Neuronal stem cell (in vitro differentiated cells): ENCODE measurements at regions not wholly inside any gene's neighbourhood (a gene's known extent, or its start where the extent isn't known, plus 50 kb on each side); places are given as distances from the start of the nearest gene placed in this dataset.

ENCODE experiments used
- DNase-seq: peaks from one replicate; pipeline ENCODE4 v3.0.0-alpha.2; 2013; ENCODE audit warnings: low spot score
- H2AFZ ChIP-seq: one replicate; pipeline ENCODE4 v1.6.1; 2013; ENCODE audit warnings: mild to moderate bottlenecking, low read length, inconsistent platforms
- H2AK5ac ChIP-seq: 2 replicates; pipeline ENCODE4 v1.6.1; 2013; ENCODE audit warnings: low read depth, mild to moderate bottlenecking, inconsistent platforms, low read length, moderate library complexity, mixed read lengths
- H2BK120ac ChIP-seq: 2 replicates; pipeline ENCODE4 v1.6.1; 2013; ENCODE audit warnings: low read depth, mild to moderate bottlenecking, inconsistent platforms, low read length, moderate library complexity, mixed read lengths
- H2BK12ac ChIP-seq: one replicate; pipeline ENCODE4 v1.6.1; 2013; ENCODE audit warnings: low read length, inconsistent platforms
- H2BK15ac ChIP-seq: 2 replicates; pipeline ENCODE4 v1.6.1; 2013; ENCODE audit warnings: mild to moderate bottlenecking, low read length, inconsistent platforms, mixed read lengths
- H2BK5ac ChIP-seq: one replicate; pipeline ENCODE4 v1.6.1; 2013; ENCODE audit warnings: inconsistent platforms, mild to moderate bottlenecking, low read length, moderate library complexity
- H3K14ac ChIP-seq: one replicate; pipeline ENCODE4 v1.6.1; 2013; ENCODE audit warnings: low read length, inconsistent platforms
- H3K18ac ChIP-seq: 2 replicates; pipeline ENCODE4 v1.6.1; 2013; ENCODE audit warnings: low read length, inconsistent platforms
- H3K23ac ChIP-seq: 2 replicates; pipeline ENCODE4 v1.6.1; 2013; ENCODE audit warnings: low read depth, mild to moderate bottlenecking, mixed read lengths, low read length, inconsistent platforms; ENCODE audit not compliant: poor library complexity
- H3K27ac ChIP-seq: replicated peaks from 3 replicates; pipeline ENCODE4 v1.5.1; 2013; ENCODE audit warnings: low read length, inconsistent platforms
- H3K27me3 ChIP-seq, 3 experiments: 2 replicates each; pipeline ENCODE4 v1.6.1; 2013; ENCODE audit warnings: low read length in 3 of 3, mild to moderate bottlenecking in 2 of 3, inconsistent platforms in 1 of 3, low read depth in 1 of 3, mixed read lengths in 1 of 3, moderate library complexity in 1 of 3; ENCODE audit not compliant: control insufficient read depth in 3 of 3, insufficient read depth in 3 of 3
- H3K36me3 ChIP-seq, 2 donors: replicated peaks in 1 of 2; 2 replicates each; pipeline ENCODE4 v1.6.1; 2013; ENCODE audit warnings: low read length in 2 of 2; ENCODE audit not compliant: control insufficient read depth in 2 of 2, insufficient read depth in 2 of 2
- H3K4ac ChIP-seq: 2 replicates; pipeline ENCODE4 v1.6.1; 2013; ENCODE audit warnings: inconsistent platforms, mild to moderate bottlenecking, low read length, moderate library complexity
- H3K4me1 ChIP-seq, 2 donors: 1 replicate in 1 of 2; 2 replicates in 1 of 2; pipeline ENCODE4 v1.6.1; 2013; ENCODE audit warnings: low read length in 2 of 2, low read depth in 1 of 2; ENCODE audit not compliant: control insufficient read depth in 2 of 2, insufficient read depth in 1 of 2
- H3K4me2 ChIP-seq: one replicate; pipeline ENCODE4 v1.6.1; 2013; ENCODE audit warnings: mild to moderate bottlenecking, low read length, inconsistent platforms; ENCODE audit not compliant: insufficient read depth, poor library complexity, severe bottlenecking
- H3K4me3 ChIP-seq, 2 donors: 2 replicates each; pipeline ENCODE4 v1.5.1; 2013; ENCODE audit warnings: low read length in 2 of 2, mild to moderate bottlenecking in 2 of 2, inconsistent platforms in 1 of 2, moderate library complexity in 1 of 2
- H3K79me1 ChIP-seq: one replicate; pipeline ENCODE4 v1.6.1; 2013; ENCODE audit warnings: low read depth, mild to moderate bottlenecking, inconsistent platforms, low read length, moderate library complexity
- H3K9ac ChIP-seq: one replicate; pipeline ENCODE4 v1.6.1; 2013; ENCODE audit warnings: mild to moderate bottlenecking, low read depth, low read length, inconsistent platforms; ENCODE audit not compliant: poor library complexity
- H3K9me3 ChIP-seq, 2 donors: replicated peaks in 1 of 2; 2 replicates each; pipeline versions ENCODE3 to v1.6.1; 2013; ENCODE audit warnings: low read length in 2 of 2, mild to moderate bottlenecking in 2 of 2, inconsistent platforms in 1 of 2, low read depth in 1 of 2, mixed read lengths in 1 of 2, moderate library complexity in 1 of 2; ENCODE audit not compliant: control insufficient read depth in 2 of 2, insufficient read depth in 1 of 2
- H4K8ac ChIP-seq: one replicate; pipeline ENCODE4 v1.6.1; 2013; ENCODE audit warnings: low read depth, mild to moderate bottlenecking, inconsistent platforms, low read length, moderate library complexity
- H4K91ac ChIP-seq: one replicate; pipeline ENCODE4 v1.6.1; 2013; ENCODE audit warnings: low read length, low read depth, mild to moderate bottlenecking, inconsistent platforms; ENCODE audit not compliant: poor library complexity
- WGBS, 2 donors: extraction: QIAGEN DNeasy Blood & Tissue Kit; methylation state at CpG; one replicate each; pipeline ENCODE4 v1.1.7; 2013; ENCODE audit warnings: missing lambda C conversion rate in 2 of 2, mixed read lengths in 1 of 2; ENCODE audit not compliant: insufficient read length in 2 of 2, insufficient replicate concordance in 1 of 2; ENCODE audit errors: extremely low coverage in 2 of 2; 5-methylcytosine and 5-hydroxymethylcytosine counted together

GRCh38 chr1:209267968-209268367, 315.5 kb upstream of the CAMK1G start:
- Histone ChIP-seq H2AK5ac (no peak overlapping the region), H2BK120ac (no peak overlapping the region), H3K23ac (no peak overlapping the region), H3K9me3 (no peaks in the 10 kb centered on the region), H2BK15ac (no peak overlapping the region), H3K4me3 (no peak overlapping the region), H2BK12ac (no peak overlapping the region), H4K91ac (no peak overlapping the region), H3K36me3 (no peaks in the 10 kb centered on the region), H3K18ac (peak overlapping the region; percentile 38), H3K27me3 (no peaks in the 10 kb centered on the region), H3K27ac (no peak overlapping the region), H3K9ac (no peak overlapping the region), H3K4me1 (no peaks in the 10 kb centered on the region), H3K4ac (no peak overlapping the region), H4K8ac (no peak overlapping the region), H3K79me1 (no peaks in the 10 kb centered on the region), H2BK5ac (no peak overlapping the region), H3K14ac (no peak overlapping the region), H3K4me2 (no peak overlapping the region), H2AFZ (no peak overlapping the region)
- no peak for DNase-seq
- no CpG with 5 or more reads among the region's 2 CpGs for WGBS, 2 donors

DNA sequence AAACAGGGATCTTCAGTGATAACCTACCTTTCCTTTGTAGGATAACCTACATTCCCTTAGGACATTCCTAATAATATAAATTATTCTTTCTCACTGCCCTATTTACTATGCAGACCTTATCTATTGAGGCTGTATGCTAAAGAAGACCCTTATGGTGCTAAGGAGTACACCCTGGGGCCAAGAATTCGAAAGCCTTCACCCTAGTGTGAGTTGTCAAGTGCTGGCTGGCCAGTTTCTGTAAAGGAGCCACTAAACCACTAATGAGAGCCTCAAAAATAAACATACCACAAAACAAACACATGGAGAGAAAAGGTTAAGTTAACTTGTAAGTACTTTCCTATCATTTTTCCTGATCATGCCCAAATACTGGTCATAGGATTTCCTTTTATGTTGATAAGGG, 315.0 kb upstream of the CAMK1G start:
- Histone ChIP-seq H4K91ac (no peak overlapping the region), H3K36me3 (no peaks in the 10 kb centered on the region), H3K14ac (no peak overlapping the region), H2BK5ac (no peak overlapping the region), H3K18ac (no peak overlapping the region), H2AFZ (no peak overlapping the region), H2BK15ac (no peak overlapping the region), H3K9me3 (no peaks in the 10 kb centered on the region), H3K4ac (no peak overlapping the region), H3K9ac (no peak overlapping the region), H3K79me1 (no peaks in the 10 kb centered on the region), H3K27me3 (no peaks in the 10 kb centered on the region), H3K23ac (no peak overlapping the region), H3K4me1 (no peaks in the 10 kb centered on the region), H4K8ac (no peak overlapping the region), H2BK12ac (no peak overlapping the region), H3K4me2 (no peak overlapping the region), H3K27ac (no peak overlapping the region), H3K4me3 (no peak overlapping the region), H2AK5ac (no peak overlapping the region), H2BK120ac (no peak overlapping the region)
- WGBS, 2 donors: no CpG with 5 or more reads among the region's 1 CpG
- no peak for DNase-seq

- Histone ChIP-seq H3K79me1 (no peaks in the 10 kb centered on the region), H3K9ac (no peak overlapping the region), H3K27me3 (no peaks in the 10 kb centered on the region), H3K18ac (no peak overlapping the region), H3K4me1 (no peaks in the 10 kb centered on the region), H3K14ac (no peak overlapping the region), H2AK5ac (no peak overlapping the region), H2BK120ac (no peak overlapping the region), H3K4ac (no peak overlapping the region), H3K4me2 (no peak overlapping the region), H2BK5ac (no peak overlapping the region), H3K23ac (no peak overlapping the region), H3K36me3 (no peaks in the 10 kb centered on the region), H2BK12ac (no peak overlapping the region), H2BK15ac (no peak overlapping the region), H3K27ac (no peak overlapping the region), H3K9me3 (no peaks in the 10 kb centered on the region), H3K4me3 (no peak overlapping the region), H2AFZ (no peak overlapping the region), H4K91ac (no peak overlapping the region), H4K8ac (no peak overlapping the region)
- no CpG with 5 or more reads among the region's 3 CpGs for WGBS, 2 donors
- DNase-seq: no peak
Measured at GRCh38 chr1:209276321-209276720, 307.2 kb upstream of the CAMK1G start.

GRCh38 chr1:209277662-209278061, 305.9 kb upstream of the CAMK1G start:
- no peak for DNase-seq
- H2BK5ac ChIP-seq: no peak overlapping the region
- no peak overlapping the region for H2BK15ac ChIP-seq
- no peak overlapping the region for H3K23ac ChIP-seq
- no peak overlapping the region for H4K91ac ChIP-seq
- no peak overlapping the region for H2BK120ac ChIP-seq
- H2AK5ac ChIP-seq: no peak overlapping the region
- H3K14ac ChIP-seq: no peak overlapping the region
- no peaks in the 10 kb centered on the region for H3K36me3 ChIP-seq
- H3K4me3 ChIP-seq: no peak overlapping the region
- H3K79me1 ChIP-seq: no peaks in the 10 kb centered on the region
- no peaks in the 10 kb centered on the region for H3K9me3 ChIP-seq
- H2AFZ ChIP-seq: no peak overlapping the region
- H4K8ac ChIP-seq: no peak overlapping the region
- H2BK12ac ChIP-seq: no peak overlapping the region
- H3K4me1 ChIP-seq: no peaks in the 10 kb centered on the region
- no peak overlapping the region for H3K4me2 ChIP-seq
- H3K27ac ChIP-seq: no peak overlapping the region
- WGBS, 2 donors: no CpG with 5 or more reads among the region's 1 CpG
- H3K18ac ChIP-seq: peak overlapping the region; percentile 20
- H3K9ac ChIP-seq: no peak overlapping the region
- no peak overlapping the region for H3K4ac ChIP-seq
- H3K27me3 ChIP-seq: no peaks in the 10 kb centered on the region
